Left renal cortex interstitium (tissue), 4 donors: ENCODE measurements at regions not wholly inside any gene's neighbourhood (a gene's known extent, or its start where the extent isn't known, plus 50 kb on each side); places are given as distances from the start of the nearest gene placed in this dataset.
"Not testable (repeated sequence)": the region's sequence is repeated elsewhere in the genome, so short reads cannot be mapped to it uniquely, and the experiment has no call there.

Experiments
- DNase-seq, 4 donors: peaks; one replicate each; pipeline ENCODE4 v3.0.0-alpha.2; 2013; ENCODE audit warnings: low read depth in 4 of 4, low spot score in 2 of 4, missing footprints in 1 of 4

DNA sequence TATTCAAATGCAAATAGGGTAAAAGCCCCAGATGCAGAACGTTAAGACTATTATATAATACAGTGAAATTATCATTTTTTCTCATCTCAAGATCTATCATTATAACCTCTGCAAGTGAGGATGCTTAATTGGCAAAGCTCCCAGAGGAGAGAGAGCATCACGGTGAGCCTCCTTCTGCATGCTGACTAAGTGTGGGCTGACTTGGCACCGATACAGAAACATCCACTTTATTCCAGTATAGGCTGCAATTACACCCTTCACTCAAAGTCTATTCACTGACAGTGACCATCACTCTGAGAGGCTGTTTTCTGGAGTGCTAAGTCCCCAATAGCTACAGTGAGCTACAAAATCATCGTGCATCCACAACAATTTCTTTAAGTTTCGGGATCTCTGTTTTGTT, 171.1 kb upstream of the NBPF9 start:
- DNase-seq = not testable (repeated sequence)

DNA sequence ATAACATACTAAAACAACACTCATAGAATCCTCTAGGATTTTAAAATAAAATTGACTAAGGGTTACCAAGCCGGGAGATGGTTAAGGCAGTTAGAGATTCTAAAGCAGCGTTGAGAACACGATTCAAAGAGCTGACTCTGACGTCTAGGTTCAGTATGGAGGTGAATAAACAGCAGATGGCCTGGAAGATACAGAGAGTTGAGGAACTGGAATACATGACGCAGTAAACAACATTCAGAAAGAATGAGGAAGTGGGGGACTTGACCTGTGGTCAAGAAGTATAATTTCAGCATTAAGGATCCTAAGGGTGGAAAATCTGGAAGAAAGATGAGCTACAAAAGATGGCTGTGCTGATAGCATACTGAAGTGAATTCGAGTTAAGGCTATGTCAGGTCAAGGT, 172.5 kb upstream of the NBPF9 start:
- not testable (repeated sequence) for DNase-seq

- DNase-seq = not testable (repeated sequence)
These were observed 173.1 kb upstream of the NBPF9 start for GRCh38 chr1:149276496-149276895.

GRCh38 chr1:149278156-149278555, 174.8 kb upstream of the NBPF9 start:
- not testable (repeated sequence) for DNase-seq

DNA sequence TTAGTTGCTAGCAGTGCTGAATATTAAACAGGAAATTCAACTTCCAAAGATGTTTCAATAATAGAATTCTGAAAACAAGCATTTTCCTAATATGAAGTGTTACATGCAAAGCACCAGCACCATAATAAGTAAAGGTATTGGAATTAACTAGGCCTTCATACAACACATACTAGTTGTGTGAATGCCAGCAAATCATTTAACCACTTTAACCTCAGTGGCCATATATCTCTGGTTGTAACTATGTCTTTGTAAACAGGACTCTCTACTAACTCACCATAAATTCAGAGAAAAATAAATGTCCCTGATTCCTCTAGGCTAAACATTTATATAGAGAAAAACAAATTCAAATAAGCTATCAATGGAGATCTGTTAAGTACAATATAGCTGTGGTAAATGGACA, 175.7 kb upstream of the NBPF9 start:
- DNase-seq = not testable (repeated sequence)

DNA sequence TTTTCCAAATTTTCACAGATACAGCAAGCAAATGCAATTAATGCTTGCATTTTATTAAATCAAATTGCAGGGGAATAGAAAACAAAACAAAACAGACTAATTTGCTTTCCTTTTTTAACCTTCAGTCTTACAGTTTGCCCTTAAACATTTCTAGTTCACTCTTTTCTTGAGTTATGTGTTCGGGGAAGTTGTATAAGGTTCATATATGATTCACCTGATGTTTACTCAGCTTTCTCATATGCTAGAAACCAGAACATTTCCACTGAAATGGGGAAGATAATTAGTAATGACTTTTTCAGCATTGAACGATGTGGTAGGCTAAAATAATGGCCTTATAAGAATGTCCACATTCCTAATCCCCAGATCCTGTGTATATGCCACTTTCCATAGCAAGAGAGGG, 176.2 kb upstream of the NBPF9 start:
- DNase-seq = not testable (repeated sequence)

DNA sequence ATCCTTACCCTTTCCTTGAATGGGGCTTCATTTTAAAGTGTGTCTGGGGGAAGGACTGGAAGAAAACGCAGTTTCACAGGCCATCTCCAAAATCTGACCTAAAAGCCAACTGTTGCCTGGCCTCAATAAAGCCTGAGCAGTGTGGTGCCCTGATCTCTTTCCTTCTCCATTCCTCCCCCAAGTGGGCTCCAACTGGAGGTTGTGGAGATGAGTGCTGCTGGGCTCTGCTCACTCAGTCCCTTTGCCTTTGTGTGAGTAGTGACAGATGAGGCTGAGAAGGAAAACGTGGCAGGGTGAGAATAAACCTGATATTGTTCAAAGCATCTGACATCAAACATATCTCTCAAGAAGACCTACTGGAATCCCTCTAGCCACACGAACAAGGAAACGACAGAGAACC, 181.4 kb upstream of the NBPF9 start:
- not testable (repeated sequence) for DNase-seq

GRCh38 chr1:149285205-149285604, 181.9 kb upstream of the NBPF9 start:
- DNase-seq = not testable (repeated sequence)

GRCh38 chr1:149285638-149286037, 182.3 kb upstream of the NBPF9 start:
- DNase-seq = not testable (repeated sequence)

DNA sequence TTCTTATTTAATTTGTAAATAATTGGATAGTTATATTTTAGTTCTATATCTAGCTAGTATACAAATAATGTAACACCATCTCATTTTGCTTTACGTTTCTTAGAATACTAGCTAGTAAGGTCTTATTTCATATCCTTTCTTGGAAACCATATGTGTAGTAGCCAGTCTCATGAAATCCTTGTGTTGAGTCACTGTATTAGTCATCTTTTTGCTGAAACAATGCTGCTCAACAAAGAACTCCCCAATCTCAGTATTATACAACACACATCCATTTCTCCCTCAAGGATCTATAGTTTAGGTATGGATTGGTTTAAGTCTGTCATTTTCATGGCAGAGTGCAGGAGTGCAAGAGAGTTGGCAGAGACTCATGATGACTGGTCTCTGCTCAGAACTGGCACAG, 185.2 kb upstream of the NBPF9 start:
- not testable (repeated sequence) for DNase-seq

GRCh38 chr1:149300478-149301218, 174.2 kb upstream of the NBPF19 start:
- DNase-seq = not testable (repeated sequence)

DNA sequence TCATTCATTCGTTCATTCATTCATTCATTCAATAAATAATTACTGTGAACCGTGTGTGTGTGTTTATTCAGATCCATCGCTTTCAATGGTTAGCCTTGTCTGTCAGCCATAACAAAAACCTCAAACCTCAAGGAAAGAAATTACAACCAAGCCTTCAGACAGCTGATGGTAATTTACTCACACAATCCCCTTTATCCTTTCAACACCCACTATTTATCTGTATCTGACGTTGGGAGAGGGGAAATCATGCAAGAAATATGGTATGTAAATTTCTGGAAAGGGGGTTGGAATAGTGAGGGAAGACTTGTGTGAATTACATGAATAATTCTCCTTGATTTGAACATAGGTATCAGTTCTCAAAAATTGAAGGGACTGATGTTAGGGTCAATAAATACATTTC, 173.6 kb upstream of the NBPF19 start:
- not testable (repeated sequence) for DNase-seq

DNA sequence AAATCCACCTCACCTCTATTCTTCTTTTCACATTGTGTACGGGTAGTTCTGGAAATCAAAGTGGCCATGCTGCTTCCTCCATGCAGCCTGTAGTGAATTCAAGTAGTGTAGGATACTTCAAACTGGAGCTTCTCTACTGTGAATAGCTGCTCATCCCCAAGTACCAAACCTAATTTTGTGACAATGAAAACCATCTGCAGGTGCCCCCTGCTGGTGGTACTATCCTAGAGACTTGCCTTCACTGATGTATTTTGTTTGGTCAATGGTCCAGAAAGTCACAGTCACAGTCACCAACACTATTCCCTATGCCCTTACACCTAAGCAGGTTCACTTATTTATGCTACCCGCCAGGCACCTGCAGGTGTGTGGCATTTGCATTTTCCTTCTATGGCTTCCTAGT, 170.0 kb upstream of the NBPF19 start:
- DNase-seq = not testable (repeated sequence)

DNA sequence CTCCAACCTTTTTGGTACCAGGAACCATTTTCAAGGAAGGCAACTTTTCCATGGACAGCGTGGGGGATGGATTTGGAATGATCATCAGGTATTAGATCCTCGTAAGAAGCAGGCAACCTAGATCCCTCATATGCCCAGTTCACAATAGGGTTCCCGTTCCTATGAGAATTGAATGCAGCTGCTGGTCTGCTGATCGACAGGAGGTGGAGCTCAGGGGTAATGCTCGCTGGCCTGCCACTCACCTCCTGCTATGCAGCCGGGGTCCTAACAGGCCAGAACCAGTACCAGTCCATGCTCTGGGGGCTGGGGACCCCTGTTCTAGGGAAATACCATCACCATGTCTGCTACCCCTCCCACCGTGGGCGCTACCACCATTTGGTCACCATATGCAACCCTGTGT, 167.2 kb upstream of the NBPF19 start:
- DNase-seq = not testable (repeated sequence)

GRCh38 chr1:149314921-149315320, 159.9 kb upstream of the NBPF19 start:
- DNase-seq = not testable (repeated sequence)

GRCh38 chr1:149320971-149321731, 153.7 kb upstream of the NBPF19 start:
- not testable (repeated sequence) for DNase-seq

DNA sequence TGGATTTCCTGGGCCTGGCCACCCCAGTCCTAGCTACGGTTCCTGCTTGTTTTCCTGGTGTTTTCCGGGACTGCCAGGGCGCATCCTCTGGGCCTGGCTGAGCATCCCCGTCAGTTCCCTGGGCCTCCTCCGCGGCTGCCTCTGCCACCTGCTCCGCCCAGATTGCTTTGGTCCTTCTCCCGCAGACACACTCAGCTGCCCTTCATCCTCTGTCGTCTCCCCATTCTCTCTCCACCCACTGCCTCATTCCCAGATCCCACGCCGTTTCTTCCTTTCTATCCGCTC, 153.2 kb upstream of the NBPF19 start:
- not testable (repeated sequence) for DNase-seq

GRCh38 chr1:149330081-149330335, 144.8 kb upstream of the NBPF19 start:
- DNase-seq = not testable (repeated sequence)

DNA sequence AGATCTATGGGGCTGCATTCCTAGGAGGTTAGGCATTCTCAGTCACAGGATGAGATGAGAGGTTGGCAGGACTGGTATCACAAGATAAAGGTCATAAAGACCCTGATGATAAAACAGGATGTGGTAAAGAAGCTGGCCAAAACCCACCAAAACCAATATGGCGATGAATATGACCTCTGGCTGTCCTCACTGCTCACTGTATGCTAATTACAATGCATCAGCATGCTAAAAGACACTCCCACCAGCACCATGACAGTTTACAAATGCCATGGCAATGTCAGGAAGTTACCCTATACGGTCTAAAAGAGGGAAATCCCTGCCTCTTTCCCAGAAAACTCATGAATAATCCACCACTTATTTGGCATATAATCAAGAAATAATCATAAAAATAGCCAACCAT, 138.8 kb upstream of the NBPF19 start:
- DNase-seq = not testable (repeated sequence)

GRCh38 chr1:149338221-149338691, 136.6 kb upstream of the NBPF19 start:
- not testable (repeated sequence) for DNase-seq

- not testable (repeated sequence) for DNase-seq
These were observed 136.1 kb upstream of the NBPF19 start for GRCh38 chr1:149338698-149339097.

GRCh38 chr1:149349448-149349847, 125.4 kb upstream of the NBPF19 start:
- not testable (repeated sequence) for DNase-seq
